NT2/D1 (cell line): ENCODE measurements at regions not wholly inside any gene's neighbourhood (a gene's known extent, or its start where the extent isn't known, plus 50 kb on each side); places are given as distances from the start of the nearest gene placed in this dataset.

ENCODE experiments used
- YY1 ChIP-seq: IDR thresholded peaks from 2 replicates; pipeline ENCODE4 v1.6.1; 2011; ENCODE audit not compliant: insufficient read length, insufficient read depth
- ZNF274 ChIP-seq: IDR thresholded peaks from 2 replicates; pipeline ENCODE4 v1.6.1; 2011; ENCODE audit warnings: mild to moderate bottlenecking, low read depth, low read length

GRCh38 chr3:177835917-177836316 is 638.6 kb upstream of the TBL1XR1 start:
- TF ChIP-seq ZNF274 = no peak
- no peak for TF ChIP-seq YY1
